Testis (tissue), 2 donors: ENCODE measurements at regions not wholly inside any gene's neighbourhood (a gene's known extent, or its start where the extent isn't known, plus 50 kb on each side); places are given as distances from the start of the nearest gene placed in this dataset.

Experiments
- DNase-seq: peaks from one replicate; pipeline ENCODE4 v3.0.0-alpha.2; 2019
- H3K27ac ChIP-seq, 2 donors: fragments of 200-600 bp; sonication (generic); one replicate each; pipeline ENCODE4 v1.5.1; 2019
- H3K27me3 ChIP-seq: fragments of 200-600 bp; sonication (generic); one replicate; pipeline ENCODE4 v1.5.1; 2019
- H3K36me3 ChIP-seq: fragments of 200-600 bp; sonication (generic); one replicate; pipeline ENCODE4 v1.5.1; 2017; ENCODE audit warnings: low read depth; ENCODE audit errors: missing control alignments
- H3K4me1 ChIP-seq: fragments of 200-600 bp; sonication (generic); one replicate; pipeline ENCODE4 v1.5.1; 2019
- H3K4me3 ChIP-seq, 2 donors: fragments of 200-600 bp; sonication (generic); one replicate each; pipeline ENCODE4 v1.5.1; 2017 to 2019
- H3K9me3 ChIP-seq: fragments of 200-600 bp; sonication (generic); one replicate; pipeline ENCODE4 v1.5.1; 2017
- CTCF ChIP-seq, 3 experiments: fragments of 450-650 bp in 2 of 3; fragments of 200-600 bp in 1 of 3; sonication (generic) in 1 of 3; IDR thresholded peaks; one replicate each; pipeline ENCODE4 v1.5.1; 2016 to 2019; ENCODE audit warnings: antibody characterized with exemption in 3 of 3, mild to moderate bottlenecking in 2 of 3, moderate library complexity in 1 of 3
- POLR2A ChIP-seq: fragments of 450-650 bp; IDR thresholded peaks from one replicate; pipeline ENCODE4 v1.6.1; 2017; ENCODE audit warnings: antibody characterized with exemption, mild to moderate bottlenecking, moderate library complexity
- WGBS, 2 donors: methylation state at CpG; one replicate each; pipeline ENCODE4 v1.1.5; 2018; 5-methylcytosine and 5-hydroxymethylcytosine counted together
- intact Hi-C: fragments of 100-400 bp; cut with DNase I; formaldehyde crosslinking; loops from one replicate; pipeline ENCODE4 v1.15.1; 2023; ENCODE audit warnings: low total_unique reads

GRCh38 chr6:50116797-50117542 lies 67.2 kb upstream of the DEFB112 start:
- no peaks in the 10 kb centered on the region for H3K36me3 ChIP-seq
- intact Hi-C loops: no loop called here
- H3K9me3 ChIP-seq: no peaks in the 10 kb centered on the region
- H3K27me3 ChIP-seq: no peaks in the 10 kb centered on the region
- TF ChIP-seq POLR2A (no peak), CTCF (IDR thresholded peaks at IDR 0.05) (no peak)
- H3K27ac ChIP-seq: no peak overlapping the region
- H3K4me3 ChIP-seq: no peak overlapping the region
- WGBS, 2 donors: 68 to 70% methylated on average over 4 of the region's 4 CpGs
- no peak for DNase-seq
- H3K4me1 ChIP-seq: no peaks in the 10 kb centered on the region

- no peaks in the 10 kb centered on the region for H3K36me3 ChIP-seq
- no peak overlapping the region for H3K4me3 ChIP-seq
- intact Hi-C loops: no loop called here
- H3K4me1 ChIP-seq: no peaks in the 10 kb centered on the region
- DNase-seq: no peak
- TF ChIP-seq CTCF (IDR thresholded peaks at IDR 0.05) (no peak), POLR2A (no peak)
- H3K9me3 ChIP-seq: no peaks in the 10 kb centered on the region
- no peak overlapping the region for H3K27ac ChIP-seq
- H3K27me3 ChIP-seq: no peaks in the 10 kb centered on the region
- 73 to 79% methylated on average over 3 of the region's 3 CpGs for WGBS, 2 donors
Observed at GRCh38 chr6:50120300-50120699, 70.6 kb upstream of the DEFB112 start.

- Histone ChIP-seq H3K4me1 (no peaks in the 10 kb centered on the region), H3K27ac (no peak overlapping the region), H3K27me3 (no peaks in the 10 kb centered on the region), H3K4me3 (no peak overlapping the region), H3K36me3 (no peaks in the 10 kb centered on the region), H3K9me3 (no peaks in the 10 kb centered on the region)
- intact Hi-C loops: no loop called here
- DNase-seq: no peak
- TF ChIP-seq CTCF (IDR thresholded peaks at IDR 0.05) (no peak), POLR2A (no peak)
Observed at GRCh38 chr6:50123688-50124087, 74.0 kb upstream of the DEFB112 start.

GRCh38 chr6:50124572-50124971 lies 74.8 kb upstream of the DEFB112 start:
- H3K36me3 ChIP-seq: no peaks in the 10 kb centered on the region
- H3K27me3 ChIP-seq: no peaks in the 10 kb centered on the region
- 72 to 80% methylated on average over 2 of the region's 2 CpGs for WGBS, 2 donors
- H3K27ac ChIP-seq: no peak overlapping the region
- H3K4me3 ChIP-seq: no peak overlapping the region
- intact Hi-C loops: no loop called here
- no peaks in the 10 kb centered on the region for H3K4me1 ChIP-seq
- DNase-seq: no peak
- no peaks in the 10 kb centered on the region for H3K9me3 ChIP-seq
- TF ChIP-seq CTCF (IDR thresholded peaks at IDR 0.05) (no peak), POLR2A (no peak)

GRCh38 chr6:50128420-50129005 lies 78.8 kb upstream of the DEFB112 start:
- no peaks in the 10 kb centered on the region for H3K9me3 ChIP-seq
- 13 to 15% methylated on average over 2 of the region's 2 CpGs for WGBS, 2 donors
- no peaks in the 10 kb centered on the region for H3K27me3 ChIP-seq
- intact Hi-C loops: no loop called here
- TF ChIP-seq CTCF (IDR thresholded peaks at IDR 0.05) (peak in 1 of 3 experiments; percentile 68), POLR2A (no peak)
- H3K4me3 ChIP-seq: no peak overlapping the region
- H3K27ac ChIP-seq: no peak overlapping the region
- no peaks in the 10 kb centered on the region for H3K36me3 ChIP-seq
- DNase-seq: no peak
- no peaks in the 10 kb centered on the region for H3K4me1 ChIP-seq
